K562 (cell line): ENCODE measurements at regions not wholly inside any gene's neighbourhood (a gene's known extent, or its start where the extent isn't known, plus 50 kb on each side); places are given as distances from the start of the nearest gene placed in this dataset.

ENCODE experiments used
- ATAC-seq: fragments of 200-7000 bp; cut with Tn5 transposase; 3 replicates; pipeline ENCODE4 v1.9.1; 2020; ENCODE audit warnings: moderate library complexity
- BruUV-seq: library from RNA; stranded (reverse); fragments of 400-500 nt; replicated peaks from 2 replicates; lab custom pipeline; 2021; lab: Mats Ljungman, UMichigan
- CTCF ChIA-PET: fragments of 300-600 bp; formaldehyde crosslinking; extraction: SDS; loops from one replicate; lab custom pipeline; 2021; ENCODE audit warnings: low intra/inter-chr PET ratio; lab: Yijun Ruan, JAX
- POLR2A ChIA-PET: fragments of 300-600, 350-650 bp; sonication (Branson Sonifier 250); formaldehyde crosslinking; extraction: SDS; loops from one replicate; lab custom pipeline; 2021; ENCODE audit warnings: antibody characterized with exemption, inconsistent platforms; lab: Yijun Ruan, JAX
- DNase-seq, 4 experiments: peaks; one replicate each; pipeline versions ENCODE4 v3.0.0 to v3.0.0-alpha.2; 2011 to 2018; ENCODE audit warnings: low spot score in 3 of 4, mixed read lengths in 3 of 4; ENCODE audit errors: extremely low read depth in 1 of 4
- FAIRE-seq: peaks from 2 replicates; lab custom pipeline; 2011; peaks lifted over from hg19 to GRCh38; lab: Jason Lieb, UNC
- H2AFZ ChIP-seq: 2 replicates; pipeline ENCODE4 v1.6.0; 2011; ENCODE audit warnings: low read depth, low read length, control low read depth, inconsistent platforms
- H3K27ac ChIP-seq: fragments of 200-600 bp; 3 replicates; pipeline ENCODE4 v1.8.0; 2011; ENCODE audit warnings: low read depth, mild to moderate bottlenecking, control low read depth, inconsistent platforms, low read length, moderate library complexity, mixed read lengths; ENCODE audit errors: extremely low read depth
- H3K27me3 ChIP-seq, 2 experiments: fragments of 300-600 bp in 1 of 2; 2 replicates in 1 of 2; 3 replicates in 1 of 2; pipeline versions ENCODE4 v1.6.0 to v1.8.0; 2011; ENCODE audit warnings: inconsistent platforms in 2 of 2, low read length in 2 of 2, mild to moderate bottlenecking in 1 of 2, mixed read lengths in 1 of 2, moderate library complexity in 1 of 2; ENCODE audit not compliant: control insufficient read depth in 2 of 2, insufficient read depth in 2 of 2
- H3K36me3 ChIP-seq: fragments of 300-600 bp; 3 replicates; pipeline ENCODE4 v1.8.0; 2011; ENCODE audit warnings: mild to moderate bottlenecking, low read length, inconsistent platforms; ENCODE audit not compliant: control insufficient read depth, insufficient read depth
- H3K4me1 ChIP-seq, 2 experiments: fragments of 200-600 bp in 1 of 2; replicated peaks in 1 of 2; 2 replicates in 1 of 2; 3 replicates in 1 of 2; pipeline versions ENCODE4 v1.5.1 to v1.8.0; 2011; ENCODE audit warnings: inconsistent platforms in 2 of 2, low read length in 2 of 2, mild to moderate bottlenecking in 1 of 2, mixed read lengths in 1 of 2, moderate library complexity in 1 of 2; ENCODE audit not compliant: control insufficient read depth in 2 of 2, insufficient read depth in 2 of 2
- H3K4me2 ChIP-seq: 2 replicates; pipeline ENCODE4 v1.6.1; 2011; ENCODE audit warnings: low read length, control low read depth, inconsistent platforms, mixed read lengths; ENCODE audit not compliant: insufficient read depth
- H3K4me3 ChIP-seq: fragments of 200-600 bp; sonication (generic), shearing (Covaris generic); 2 replicates; pipeline ENCODE4 v1.5.1; 2016; ENCODE audit warnings: control low read depth, inconsistent platforms
- H3K79me2 ChIP-seq: fragments of 200-600 bp; 3 replicates; pipeline ENCODE4 v1.8.0; 2011; ENCODE audit warnings: low read length, inconsistent platforms; ENCODE audit not compliant: control insufficient read depth, insufficient read depth
- H3K9ac ChIP-seq, 2 experiments: 2 replicates each; pipeline versions ENCODE4 v1.6.0 to v1.6.1; 2011; ENCODE audit warnings: low read depth in 2 of 2, low read length in 2 of 2, control low read depth in 1 of 2, inconsistent platforms in 1 of 2, mild to moderate bottlenecking in 1 of 2, mixed read lengths in 1 of 2; ENCODE audit not compliant: insufficient read depth in 1 of 2
- H3K9me1 ChIP-seq: one replicate; pipeline ENCODE4 v1.6.0; 2011; ENCODE audit warnings: inconsistent platforms, mild to moderate bottlenecking, low read length, moderate library complexity; ENCODE audit not compliant: control insufficient read depth, insufficient read depth
- H3K9me3 ChIP-seq: replicated peaks from 2 replicates; pipeline ENCODE4 v1.5.1; 2011; ENCODE audit warnings: low read depth, low read length, inconsistent platforms; ENCODE audit not compliant: control insufficient read depth, insufficient read depth
- H4K20me1 ChIP-seq: replicated peaks from 2 replicates; pipeline ENCODE4 v1.6.1; 2011; ENCODE audit warnings: low read length, inconsistent platforms, mixed read lengths; ENCODE audit not compliant: control insufficient read depth, insufficient read depth
- ADNP ChIP-seq: fragments of 200-800 bp; sonication (Bioruptor generic); IDR thresholded peaks from 2 replicates; pipeline ENCODE4 v1.6.1; 2016; ENCODE audit warnings: missing genetic modification characterization, missing compliant biosample characterization
- CCAR2 ChIP-seq: fragments of 200-400 bp; formaldehyde crosslinking; IDR thresholded peaks from 2 replicates; pipeline ENCODE4 v1.6.1; 2017; ENCODE audit warnings: mild to moderate bottlenecking, low read depth, low read length
- CEBPG ChIP-seq, 3 experiments: fragments of 200-800 bp in 1 of 3; sonication (Bioruptor generic) in 1 of 3; sonication (generic) in 1 of 3; formaldehyde crosslinking in 1 of 3; IDR thresholded peaks in 2 of 3; conservative IDR thresholded peaks in 1 of 3; 2 replicates each; pipeline versions ENCODE4 v1.6.1 to v1.8.0; 2016 to 2022; ENCODE audit warnings: missing compliant biosample characterization in 2 of 3, missing genetic modification characterization in 2 of 3, mild to moderate bottlenecking in 1 of 3, missing genetic modification reagents in 1 of 3
- CREBBP ChIP-seq: IDR thresholded peaks from one replicate; pipeline ENCODE4 v1.6.1; 2012; ENCODE audit warnings: low read depth, mild to moderate bottlenecking, control low read depth, inconsistent platforms, low read length
- E2F5 ChIP-seq: sonication (generic); formaldehyde crosslinking; IDR thresholded peaks from 2 replicates; pipeline ENCODE4 v1.8.0; 2022; ENCODE audit warnings: mild to moderate bottlenecking, missing genetic modification reagents
- EP400 ChIP-seq: fragments of 450-650 bp; IDR thresholded peaks from 2 replicates; pipeline ENCODE4 v1.6.1; 2017; ENCODE audit warnings: antibody characterized with exemption, mild to moderate bottlenecking, moderate library complexity
- GTF2A2 ChIP-seq: IDR thresholded peaks from 2 replicates; pipeline ENCODE4 v1.6.1; 2016; ENCODE audit warnings: mild to moderate bottlenecking, missing genetic modification characterization, missing compliant biosample characterization
- MIER1 ChIP-seq: fragments of 450-650 bp; IDR thresholded peaks from 2 replicates; pipeline ENCODE4 v1.6.1; 2016; ENCODE audit warnings: antibody characterized with exemption, mild to moderate bottlenecking, low read depth
- NR2C2 ChIP-seq, 2 experiments: fragments of 200-800 bp in 1 of 2; sonication (Bioruptor generic) in 1 of 2; sonication (generic) in 1 of 2; formaldehyde crosslinking in 1 of 2; IDR thresholded peaks; 2 replicates each; pipeline versions ENCODE4 v1.6.1 to v1.8.0; 2016 to 2022; ENCODE audit warnings: mild to moderate bottlenecking in 1 of 2, missing compliant biosample characterization in 1 of 2, missing genetic modification characterization in 1 of 2, missing genetic modification reagents in 1 of 2
- SMARCA5 ChIP-seq: fragments of 450-650 bp; IDR thresholded peaks from 2 replicates; pipeline ENCODE4 v1.6.1; 2016
- ZFP91 ChIP-seq: sonication (generic); formaldehyde crosslinking; IDR thresholded peaks from 2 replicates; pipeline ENCODE4 v1.8.0; 2022; ENCODE audit warnings: mild to moderate bottlenecking, missing genetic modification reagents
- ZNF133 ChIP-seq: fragments of 250-450 bp; sonication (Bioruptor Pico); IDR thresholded peaks from 2 replicates; pipeline ENCODE4 v1.4.0; 2020; ENCODE audit warnings: mild to moderate bottlenecking
- ZNF551 ChIP-seq: fragments of 250-450 bp; sonication (Bioruptor Pico); IDR thresholded peaks from 2 replicates; pipeline ENCODE4 v1.5.0; 2021; ENCODE audit warnings: mild to moderate bottlenecking, moderate library complexity
- WGBS: fragments of 100-300 bp; shearing (Covaris generic); methylation state at CpG from one replicate; pipeline ENCODE4 v1.1.6; 2016; ENCODE audit warnings: low coverage, mixed read lengths; ENCODE audit not compliant: insufficient coverage; ENCODE audit errors: missing lambda C conversion rate; 5-methylcytosine and 5-hydroxymethylcytosine counted together
- in situ Hi-C: fragments of 300-500 bp; cut with MboI; formaldehyde crosslinking; loops from 4 replicates; pipeline ENCODE4 v1.15.0; 2018; ENCODE audit warnings: inconsistent platforms, mixed read lengths
- intact Hi-C: fragments of 100-400 bp; cut with micrococcal nuclease; formaldehyde crosslinking; loops from 2 replicates; pipeline ENCODE4 v1.14.2; 2022
- TF ChIP-seq, protein P1 (sequence below): sonication (generic); formaldehyde crosslinking; IDR thresholded peaks from 2 replicates; pipeline ENCODE4 v1.8.1; 2023; ENCODE audit warnings: mild to moderate bottlenecking, missing genetic modification reagents
- TF ChIP-seq, protein P2 (sequence below): sonication (generic); formaldehyde crosslinking; IDR thresholded peaks from 2 replicates; pipeline ENCODE4 v1.8.0; 2022; ENCODE audit warnings: missing genetic modification reagents, mild to moderate bottlenecking, moderate library complexity, borderline replicate concordance

GRCh38 chr11:80041136-80042000 is 600.5 kb upstream of the TENM4 start:
- Histone ChIP-seq H3K4me3 (no peak overlapping the region), H2AFZ (no peak overlapping the region), H3K27me3 (no peaks in the 10 kb centered on the region), H3K36me3 (no peaks in the 10 kb centered on the region), H3K4me1 (no peaks in the 10 kb centered on the region), H3K9ac (no peak overlapping the region), H3K4me2 (no peak overlapping the region), H3K79me2 (no peaks in the 10 kb centered on the region), H3K9me3 (no peaks in the 10 kb centered on the region), H3K9me1 (no peaks in the 10 kb centered on the region), H3K27ac (no peak overlapping the region), H4K20me1 (no peaks in the 10 kb centered on the region)
- POLR2A ChIA-PET: no interaction called here
- intact Hi-C loops: no loop called here
- 0% methylated on average over 7 of the region's 7 CpGs for WGBS
- DNase-seq (no peak), FAIRE-seq (no peak), ATAC-seq (no peak)
- in situ Hi-C loops: no loop called here
- CTCF ChIA-PET: no interaction called here
- BruUV-seq: no TSS peak
- no peak for TF ChIP-seq CREBBP
- TF ChIP-seq ZNF133 (CRISPR knock-in tag): no peak
- no peak for TF ChIP-seq CCAR2
- no peak for TF ChIP-seq CEBPG (CRISPR knock-in tag; IDR thresholded peaks at IDR 0.05)
- no peak for TF ChIP-seq CEBPG (tag; conservative IDR thresholded peaks at IDR 0.05 in 1 of 2, IDR thresholded peaks at IDR 0.05 in 1 of 2)
- no peak for TF ChIP-seq SMARCA5
- no peak for TF ChIP-seq GTF2A2 (tag)
- TF ChIP-seq EP400: no peak
- no peak for TF ChIP-seq ZFP91 (CRISPR knock-in tag)
- no peak for TF ChIP-seq MIER1
- TF ChIP-seq, protein P1, sequence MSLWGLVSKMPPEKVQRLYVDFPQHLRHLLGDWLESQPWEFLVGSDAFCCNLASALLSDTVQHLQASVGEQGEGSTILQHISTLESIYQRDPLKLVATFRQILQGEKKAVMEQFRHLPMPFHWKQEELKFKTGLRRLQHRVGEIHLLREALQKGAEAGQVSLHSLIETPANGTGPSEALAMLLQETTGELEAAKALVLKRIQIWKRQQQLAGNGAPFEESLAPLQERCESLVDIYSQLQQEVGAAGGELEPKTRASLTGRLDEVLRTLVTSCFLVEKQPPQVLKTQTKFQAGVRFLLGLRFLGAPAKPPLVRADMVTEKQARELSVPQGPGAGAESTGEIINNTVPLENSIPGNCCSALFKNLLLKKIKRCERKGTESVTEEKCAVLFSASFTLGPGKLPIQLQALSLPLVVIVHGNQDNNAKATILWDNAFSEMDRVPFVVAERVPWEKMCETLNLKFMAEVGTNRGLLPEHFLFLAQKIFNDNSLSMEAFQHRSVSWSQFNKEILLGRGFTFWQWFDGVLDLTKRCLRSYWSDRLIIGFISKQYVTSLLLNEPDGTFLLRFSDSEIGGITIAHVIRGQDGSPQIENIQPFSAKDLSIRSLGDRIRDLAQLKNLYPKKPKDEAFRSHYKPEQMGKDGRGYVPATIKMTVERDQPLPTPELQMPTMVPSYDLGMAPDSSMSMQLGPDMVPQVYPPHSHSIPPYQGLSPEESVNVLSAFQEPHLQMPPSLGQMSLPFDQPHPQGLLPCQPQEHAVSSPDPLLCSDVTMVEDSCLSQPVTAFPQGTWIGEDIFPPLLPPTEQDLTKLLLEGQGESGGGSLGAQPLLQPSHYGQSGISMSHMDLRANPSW (CRISPR knock-in tag): no peak
- no peak for TF ChIP-seq NR2C2 (CRISPR knock-in tag; IDR thresholded peaks at IDR 0.05)
- TF ChIP-seq NR2C2 (tag; IDR thresholded peaks at IDR 0.05): no peak
- no peak for TF ChIP-seq E2F5 (CRISPR knock-in tag)
- no peak for TF ChIP-seq ZNF551 (CRISPR knock-in tag)
- TF ChIP-seq ADNP: no peak
- TF ChIP-seq, protein P2, sequence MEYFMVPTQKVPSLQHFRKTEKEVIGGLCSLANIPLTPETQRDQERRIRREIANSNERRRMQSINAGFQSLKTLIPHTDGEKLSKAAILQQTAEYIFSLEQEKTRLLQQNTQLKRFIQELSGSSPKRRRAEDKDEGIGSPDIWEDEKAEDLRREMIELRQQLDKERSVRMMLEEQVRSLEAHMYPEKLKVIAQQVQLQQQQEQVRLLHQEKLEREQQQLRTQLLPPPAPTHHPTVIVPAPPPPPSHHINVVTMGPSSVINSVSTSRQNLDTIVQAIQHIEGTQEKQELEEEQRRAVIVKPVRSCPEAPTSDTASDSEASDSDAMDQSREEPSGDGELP (CRISPR knock-in tag): no peak
